ENCODE measurements at regions not wholly inside any gene's neighbourhood (a gene's known extent, or its start where the extent isn't known, plus 50 kb on each side); places are given as distances from the start of the nearest gene placed in this dataset.

DNA sequence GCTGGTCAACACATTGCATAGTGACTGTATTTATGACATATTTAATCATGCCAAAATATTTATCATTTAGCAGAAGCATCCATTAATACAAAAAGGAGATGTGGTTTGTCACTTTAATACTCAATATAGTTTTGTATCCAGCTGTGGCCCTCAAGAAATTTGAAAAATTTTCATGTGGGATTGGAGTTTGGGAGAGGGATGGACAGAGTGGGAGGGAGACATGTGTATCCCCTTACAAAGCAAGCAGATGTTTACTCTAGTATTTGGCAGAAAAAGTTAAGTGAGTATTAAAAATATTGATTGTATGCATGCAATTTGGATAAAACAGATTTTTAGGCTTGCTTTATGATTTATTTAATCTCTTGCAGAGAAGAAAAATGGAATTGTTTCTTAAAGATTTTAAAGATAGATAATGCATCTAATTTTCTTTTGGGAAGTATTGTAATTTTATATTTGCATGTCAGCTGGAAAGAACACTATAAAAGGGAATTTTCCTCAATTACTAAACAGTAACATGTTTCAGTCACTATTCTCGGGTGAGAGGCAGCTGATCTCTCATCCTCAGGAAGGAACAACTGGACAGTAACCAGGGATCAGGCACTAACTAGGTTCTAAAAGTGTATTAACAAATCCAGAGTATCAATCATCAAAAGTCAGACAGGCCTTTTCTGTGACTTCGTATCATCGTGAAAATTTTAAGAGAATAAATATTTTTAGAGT, 1184.7 kb upstream of the NXPH2 start:
- Histone ChIP-seq H3F3A (ENCODE audit: insufficient read depth, low read length) (no peaks in the 10 kb centered on the region), H3K4me2 (ENCODE audit: low read length) (no peak overlapping the region), H3K27ac (ENCODE audit: low read depth, low read length, poor library complexity, severe bottlenecking) (no peak overlapping the region), H3K4me3 (ENCODE audit: low read depth, low read length, poor library complexity, severe bottlenecking) (no peak overlapping the region), H3K27me3 (ENCODE audit: insufficient read depth, low read length) (no peaks in the 10 kb centered on the region), H3K9ac (ENCODE audit: low read length) (no peak overlapping the region), H3K4me1 (ENCODE audit: insufficient read depth, low read length, severe bottlenecking) (no peaks in the 10 kb centered on the region), H3K36me3 (ENCODE audit: insufficient read depth, low read length) (no peaks in the 10 kb centered on the region), H3K9me2 (ENCODE audit: low read depth, low read length) (no peaks in the 10 kb centered on the region), H3K9me3 (ENCODE audit: low read length) (no peaks in the 10 kb centered on the region), H3K79me2 (ENCODE audit: insufficient read depth, low read length) (no peaks in the 10 kb centered on the region), H4K20me1 (ENCODE audit: insufficient read depth, low read length) (no peaks in the 10 kb centered on the region), H2AFZ (ENCODE audit: low read length) (no peak overlapping the region)
- TF ChIP-seq EZH2 (IDR thresholded peaks at IDR 0.05; ENCODE audit: borderline replicate concordance, low read length) (no peak), CTCF (IDR thresholded peaks at IDR 0.05; ENCODE audit: low read length) (no peak)

- no peaks in the 10 kb centered on the region for H3K27me3 ChIP-seq (ENCODE audit: insufficient read depth, low read length)
- TF ChIP-seq EZH2 (IDR thresholded peaks at IDR 0.05; ENCODE audit: borderline replicate concordance, low read length) = no peak
- no peak for TF ChIP-seq CTCF (IDR thresholded peaks at IDR 0.05; ENCODE audit: low read length)
- H2AFZ ChIP-seq (ENCODE audit: low read length) = no peak overlapping the region
- H3K79me2 ChIP-seq (ENCODE audit: insufficient read depth, low read length) = no peaks in the 10 kb centered on the region
- no peak overlapping the region for H3K4me3 ChIP-seq (ENCODE audit: low read depth, low read length, poor library complexity, severe bottlenecking)
- H3K9ac ChIP-seq (ENCODE audit: low read length) = no peak overlapping the region
- H3K4me2 ChIP-seq (ENCODE audit: low read length) = no peak overlapping the region
- no peaks in the 10 kb centered on the region for H3K4me1 ChIP-seq (ENCODE audit: insufficient read depth, low read length, severe bottlenecking)
- no peaks in the 10 kb centered on the region for H3K36me3 ChIP-seq (ENCODE audit: insufficient read depth, low read length)
- no peaks in the 10 kb centered on the region for H3K9me2 ChIP-seq (ENCODE audit: low read depth, low read length)
- no peaks in the 10 kb centered on the region for H3F3A ChIP-seq (ENCODE audit: insufficient read depth, low read length)
- H3K9me3 ChIP-seq (ENCODE audit: low read length) = no peaks in the 10 kb centered on the region
- no peaks in the 10 kb centered on the region for H4K20me1 ChIP-seq (ENCODE audit: insufficient read depth, low read length)
- no peak overlapping the region for H3K27ac ChIP-seq (ENCODE audit: low read depth, low read length, poor library complexity, severe bottlenecking)
Observed at GRCh38 chr2:139963863-139964355, 1183.7 kb upstream of the NXPH2 start.

- Histone ChIP-seq H3K9me2 (ENCODE audit: low read depth, low read length) (no peaks in the 10 kb centered on the region), H3K9ac (ENCODE audit: low read length) (no peak overlapping the region), H3K36me3 (ENCODE audit: insufficient read depth, low read length) (no peaks in the 10 kb centered on the region), H3K27ac (ENCODE audit: low read depth, low read length, poor library complexity, severe bottlenecking) (no peak overlapping the region), H3K4me1 (ENCODE audit: insufficient read depth, low read length, severe bottlenecking) (no peaks in the 10 kb centered on the region), H3F3A (ENCODE audit: insufficient read depth, low read length) (no peaks in the 10 kb centered on the region), H3K4me2 (ENCODE audit: low read length) (no peak overlapping the region), H3K79me2 (ENCODE audit: insufficient read depth, low read length) (no peaks in the 10 kb centered on the region), H2AFZ (ENCODE audit: low read length) (no peak overlapping the region), H4K20me1 (ENCODE audit: insufficient read depth, low read length) (no peaks in the 10 kb centered on the region), H3K4me3 (ENCODE audit: low read depth, low read length, poor library complexity, severe bottlenecking) (no peak overlapping the region), H3K9me3 (ENCODE audit: low read length) (no peaks in the 10 kb centered on the region), H3K27me3 (ENCODE audit: insufficient read depth, low read length) (no peaks in the 10 kb centered on the region)
- TF ChIP-seq EZH2 (IDR thresholded peaks at IDR 0.05; ENCODE audit: borderline replicate concordance, low read length) (no peak), CTCF (IDR thresholded peaks at IDR 0.05; ENCODE audit: low read length) (no peak)
Observed at GRCh38 chr2:139949242-139949972, 1169.2 kb upstream of the NXPH2 start.

Data from OCI-LY1 (cell line).